ENCODE measurements at regions not wholly inside any gene's neighbourhood (a gene's known extent, or its start where the extent isn't known, plus 50 kb on each side); places are given as distances from the start of the nearest gene placed in this dataset.

GRCh38 chr4:20362148-20362547 lies 110.4 kb downstream of the SLIT2 start:
- POLR2A ChIA-PET, result no interaction called here
- ATAC-seq, result no peak
- no TSS peak for BruUV-seq (replicated peaks)
- CTCF ChIA-PET (ENCODE audit: low intra/inter-chr PET ratio, low total read pairs), result no interaction called here
- Histone ChIP-seq H3K27me3 (ENCODE audit: control insufficient read depth in 1 of 2, insufficient read depth in 2 of 2, low read length in 2 of 2) (no peaks in the 10 kb centered on the region), H3K4me2 (ENCODE audit: low read depth, low read length) (no peak overlapping the region), H3K4me1 (ENCODE audit: insufficient read depth, low read length) (no peaks in the 10 kb centered on the region), H3K36me3 (replicated peaks in 1 of 2; ENCODE audit: control insufficient read depth in 1 of 2, insufficient read depth in 2 of 2, low read length in 2 of 2) (no peaks in the 10 kb centered on the region), H3K79me2 (ENCODE audit: insufficient read depth, low read length) (no peaks in the 10 kb centered on the region), H2AFZ (ENCODE audit: low read length) (no peak overlapping the region), H3K27ac (ENCODE audit: extremely low read length, insufficient read depth, low read length) (no peak overlapping the region), H3K9ac (ENCODE audit: insufficient read depth, low read depth, low read length) (no peak overlapping the region), H3K4me3 (replicated peaks in 1 of 3; ENCODE audit: insufficient read depth in 1 of 3, low read depth in 2 of 3, low read length in 3 of 3) (no peak overlapping the region), H3K9me3 (ENCODE audit: low read length) (no peaks in the 10 kb centered on the region), H4K20me1 (ENCODE audit: insufficient read depth, low read length) (no peaks in the 10 kb centered on the region)
- DNase-seq (ENCODE audit: low spot score), result no peak
- in situ Hi-C loops (cut with HindIII; ENCODE audit: extremely low pct_ligation_motif_present, low pct_unique_long_range_greater_than_20kb), result no loop called here
- WGBS (ENCODE audit: low lambda C conversion rate), result 63% methylated on average over 3 of the region's 3 CpGs
- no peak for FAIRE-seq
- intact Hi-C loops (cut with micrococcal nuclease; ENCODE audit: unreplicated experiment), result no loop called here
- TF ChIP-seq ZNF318 (CRISPR knock-in tag; IDR thresholded peaks at IDR 0.05) (no peak), MZF1 (CRISPR knock-in tag; IDR thresholded peaks at IDR 0.05; ENCODE audit: borderline replicate concordance) (no peak), FOXA3 (CRISPR knock-in tag; IDR thresholded peaks at IDR 0.05) (no peak), NFKB2 (CRISPR knock-in tag; IDR thresholded peaks at IDR 0.05; ENCODE audit: borderline replicate concordance) (no peak), ZNF512B (CRISPR knock-in tag; IDR thresholded peaks at IDR 0.05; ENCODE audit: borderline replicate concordance) (no peak), ZNF644 (CRISPR knock-in tag; IDR thresholded peaks at IDR 0.05; ENCODE audit: low read depth) (no peak), ZNF652 (CRISPR knock-in tag; IDR thresholded peaks at IDR 0.05; ENCODE audit: borderline replicate concordance, low read depth) (no peak), ETS1 (CRISPR knock-in tag; IDR thresholded peaks at IDR 0.05) (no peak), ZNF75D (CRISPR knock-in tag; IDR thresholded peaks at IDR 0.05; ENCODE audit: borderline replicate concordance) (no peak), NR1H2 (CRISPR knock-in tag; IDR thresholded peaks at IDR 0.05; ENCODE audit: borderline replicate concordance, low read depth) (no peak), MEF2D (CRISPR knock-in tag; IDR thresholded peaks at IDR 0.05) (no peak), MAFG (CRISPR knock-in tag; IDR thresholded peaks at IDR 0.05) (no peak), ISL2 (CRISPR knock-in tag; IDR thresholded peaks at IDR 0.05) (no peak), YEATS4 (CRISPR knock-in tag; IDR thresholded peaks at IDR 0.05; ENCODE audit: borderline replicate concordance) (no peak)
